ENCODE measurements at regions not wholly inside any gene's neighbourhood (a gene's known extent, or its start where the extent isn't known, plus 50 kb on each side); places are given as distances from the start of the nearest gene placed in this dataset.

GRCh38 chr2:2931318-2932075 lies 446.1 kb downstream of the EIPR1 start:
- TF ChIP-seq CTCF (IDR thresholded peaks at IDR 0.05) (no peak), POLR2A (IDR thresholded peaks at IDR 0.05) (no peak), EP300 (IDR thresholded peaks at IDR 0.05) (no peak)
